Inflammatory macrophage (primary cell): ENCODE measurements at regions not wholly inside any gene's neighbourhood (a gene's known extent, or its start where the extent isn't known, plus 50 kb on each side); places are given as distances from the start of the nearest gene placed in this dataset.

Experiments
- DNase-seq, 2 donors: peaks; one replicate each; pipeline ENCODE4 v3.0.0-alpha.2; 2020 to 2022

- no peak for DNase-seq
Measured at GRCh38 chr2:145064511-145064910, 544.6 kb upstream of the ZEB2 start.

GRCh38 chr2:145060876-145061275 lies 541.0 kb upstream of the ZEB2 start:
- DNase-seq: no peak

- no peak for DNase-seq
Measured at GRCh38 chr2:145059914-145060313, 540.0 kb upstream of the ZEB2 start.

- no peak for DNase-seq
Measured at GRCh38 chr2:145059343-145059742, 539.4 kb upstream of the ZEB2 start.

- no peak for DNase-seq
Measured at GRCh38 chr2:145058457-145058856, 538.5 kb upstream of the ZEB2 start.

- no peak for DNase-seq
Measured at GRCh38 chr2:145055651-145056050, 535.7 kb upstream of the ZEB2 start.

GRCh38 chr2:145050134-145050533 lies 530.2 kb upstream of the ZEB2 start:
- no peak for DNase-seq

GRCh38 chr2:145049475-145049874 lies 529.6 kb upstream of the ZEB2 start:
- no peak for DNase-seq

- DNase-seq: no peak
Measured at GRCh38 chr2:145047554-145047953, 527.6 kb upstream of the ZEB2 start.

GRCh38 chr2:145044491-145044890 lies 524.6 kb upstream of the ZEB2 start:
- no peak for DNase-seq

- no peak for DNase-seq
Measured at GRCh38 chr2:145043399-145043834, 523.5 kb upstream of the ZEB2 start.

GRCh38 chr2:145041706-145042105 lies 521.8 kb upstream of the ZEB2 start:
- DNase-seq: no peak

GRCh38 chr2:145040433-145040832 lies 520.5 kb upstream of the ZEB2 start:
- DNase-seq: no peak

GRCh38 chr2:145038041-145038525 lies 518.2 kb upstream of the ZEB2 start:
- DNase-seq: peak in 1 of 2 donors; percentile 2

GRCh38 chr2:145036421-145037011 lies 516.6 kb upstream of the ZEB2 start:
- DNase-seq: no peak

GRCh38 chr2:145034511-145034910 lies 514.6 kb upstream of the ZEB2 start:
- DNase-seq: no peak

- no peak for DNase-seq
Measured at GRCh38 chr2:145033438-145033837, 513.5 kb upstream of the ZEB2 start.

GRCh38 chr2:145032791-145033190 lies 512.9 kb upstream of the ZEB2 start:
- DNase-seq: no peak

GRCh38 chr2:145029873-145030272 lies 510.0 kb upstream of the ZEB2 start:
- DNase-seq: no peak

GRCh38 chr2:145029081-145029480 lies 509.2 kb upstream of the ZEB2 start:
- no peak for DNase-seq

GRCh38 chr2:145028101-145028920 lies 508.4 kb upstream of the ZEB2 start:
- no peak for DNase-seq

GRCh38 chr2:145026456-145027455 lies 506.8 kb upstream of the ZEB2 start:
- DNase-seq: no peak

GRCh38 chr2:145025382-145025781 lies 505.5 kb upstream of the ZEB2 start:
- no peak for DNase-seq
